ENCODE measurements at regions not wholly inside any gene's neighbourhood (a gene's known extent, or its start where the extent isn't known, plus 50 kb on each side); places are given as distances from the start of the nearest gene placed in this dataset.

DNA sequence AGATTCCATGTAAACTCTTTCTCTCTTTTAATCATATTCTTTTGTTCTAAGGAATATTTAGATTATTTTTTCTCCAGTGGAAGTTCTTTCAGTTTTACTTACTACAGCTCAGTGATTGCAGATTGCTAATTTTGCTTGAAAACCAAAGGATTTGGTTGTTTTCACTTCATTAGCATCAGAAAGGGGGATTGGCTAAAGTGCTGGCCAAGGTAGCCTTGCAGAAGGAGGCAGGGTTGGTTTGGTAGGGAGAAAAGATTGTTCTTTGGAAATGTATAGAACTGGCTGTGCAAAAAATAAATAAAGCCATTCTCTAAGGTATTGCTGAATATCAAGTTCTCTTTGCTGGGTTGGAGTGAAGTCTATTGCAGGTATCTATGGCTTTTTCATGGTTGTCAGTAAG lies 92.6 kb downstream of the FAT3 start:
- TF ChIP-seq POLR2AphosphoS5 (IDR thresholded peaks at IDR 0.05; ENCODE audit: borderline replicate concordance, low read depth, low read length) (no peak), EZH2 (IDR thresholded peaks at IDR 0.05) (no peak)

All from SK-N-MC (cell line).